GM12878 (cell line): ENCODE measurements at regions not wholly inside any gene's neighbourhood (a gene's known extent, or its start where the extent isn't known, plus 50 kb on each side); places are given as distances from the start of the nearest gene placed in this dataset.

Source experiments
- ATAC-seq: fragments of 200-7000 bp; cut with Tn5 transposase; 3 replicates; pipeline ENCODE4 v1.9.1; 2020; ENCODE audit warnings: mild to moderate bottlenecking, moderate library complexity
- BruUV-seq: library from RNA; stranded (reverse); fragments of 400-500 nt; replicated peaks from 2 replicates; lab custom pipeline; 2021; lab: Mats Ljungman, UMichigan
- CTCF ChIA-PET: fragments of 300-600 bp; sonication (Branson Sonifier 250); formaldehyde crosslinking; extraction: SDS; loops from one replicate; lab custom pipeline; 2021; ENCODE audit warnings: inconsistent platforms; lab: Yijun Ruan, JAX
- POLR2A ChIA-PET: fragments of 350-600 bp; formaldehyde crosslinking; extraction: SDS; loops from one replicate; lab custom pipeline; 2021; ENCODE audit warnings: inconsistent platforms; lab: Charles Lee
- RAD21 ChIA-PET: fragments of 300-600 bp; sonication (Branson Sonifier 250); formaldehyde crosslinking; loops from one replicate; lab custom pipeline; 2023; ENCODE audit warnings: antibody characterized with exemption; ENCODE audit not compliant: unreplicated experiment; lab: Charles Lee
- SMC1A ChIA-PET: fragments of 300-600 bp; sonication (Branson Sonifier 250); formaldehyde crosslinking; loops from one replicate; lab custom pipeline; 2023; ENCODE audit not compliant: unreplicated experiment, uncharacterized antibody; lab: Charles Lee
- DNase-seq: peaks from one replicate; pipeline ENCODE4 v3.0.0-alpha.2; 2011; ENCODE audit warnings: low read depth, low spot score
- FAIRE-seq: peaks from 3 replicates; lab custom pipeline; 2011; peaks lifted over from hg19 to GRCh38; lab: Jason Lieb, UNC
- H2AFZ ChIP-seq: 2 replicates; pipeline ENCODE4 v1.6.0; 2011; ENCODE audit warnings: low read depth, low read length, control low read depth; ENCODE audit not compliant: control insufficient read depth
- H3K27ac ChIP-seq: 2 replicates; pipeline ENCODE4 v1.5.1; 2011; ENCODE audit warnings: control low read depth; ENCODE audit not compliant: control insufficient read depth, insufficient read depth
- H3K27me3 ChIP-seq, 2 experiments: replicated peaks in 1 of 2; 2 replicates each; pipeline versions ENCODE4 v1.6.0 to v1.6.1; 2011; ENCODE audit warnings: low read length in 1 of 2; ENCODE audit not compliant: control insufficient read depth in 2 of 2, insufficient read depth in 2 of 2
- H3K36me3 ChIP-seq, 2 experiments: 2 replicates each; pipeline ENCODE4 v1.5.1; 2011; ENCODE audit warnings: low read length in 1 of 2; ENCODE audit not compliant: control insufficient read depth in 2 of 2, insufficient read depth in 2 of 2
- H3K4me1 ChIP-seq: 2 replicates; pipeline ENCODE4 v1.6.1; 2011; ENCODE audit warnings: mild to moderate bottlenecking, low read length, moderate library complexity, mixed read lengths; ENCODE audit not compliant: control insufficient read depth, insufficient read depth
- H3K4me2 ChIP-seq: 2 replicates; pipeline ENCODE4 v1.6.0; 2011; ENCODE audit warnings: control low read depth; ENCODE audit not compliant: control insufficient read depth, insufficient read depth
- H3K4me3 ChIP-seq: fragments of 200-600 bp; sonication (generic); 2 replicates; pipeline ENCODE4 v1.5.1; 2016
- H3K79me2 ChIP-seq: 2 replicates; pipeline ENCODE4 v1.6.0; 2011; ENCODE audit warnings: low read length; ENCODE audit not compliant: control insufficient read depth, insufficient read depth
- H3K9ac ChIP-seq: 2 replicates; pipeline ENCODE4 v1.8.0; 2011; ENCODE audit warnings: low read length, control low read depth, mixed read lengths; ENCODE audit not compliant: control insufficient read depth, insufficient read depth
- H3K9me3 ChIP-seq: replicated peaks from 3 replicates; pipeline ENCODE4 v1.5.1; 2011; ENCODE audit warnings: mild to moderate bottlenecking, low read length; ENCODE audit not compliant: control insufficient read depth, insufficient read depth
- H4K20me1 ChIP-seq: 2 replicates; pipeline ENCODE4 v1.6.0; 2011; ENCODE audit not compliant: control insufficient read depth, insufficient read depth
- CBX5 ChIP-seq: sonication (generic); IDR thresholded peaks from 2 replicates; pipeline ENCODE4 v1.6.1; 2016; ENCODE audit warnings: low read depth, moderate library complexity, mild to moderate bottlenecking, inconsistent platforms
- IRF4 ChIP-seq: IDR thresholded peaks from 2 replicates; pipeline ENCODE4 v1.6.1; 2011; ENCODE audit warnings: low read depth, low read length
- MTA2 ChIP-seq: fragments of 450-650 bp; IDR thresholded peaks from 2 replicates; pipeline ENCODE4 v1.6.1; 2016; ENCODE audit warnings: low read depth, mild to moderate bottlenecking, moderate library complexity
- NFYA ChIP-seq: IDR thresholded peaks from 2 replicates; pipeline ENCODE4 v1.6.1; 2011; ENCODE audit warnings: low read depth, mild to moderate bottlenecking, low read length, improper control_type of control experiment, borderline replicate concordance
- POLR2AphosphoS2 ChIP-seq: IDR thresholded peaks from 2 replicates; pipeline ENCODE4 v1.6.1; 2011; ENCODE audit warnings: low read depth, mild to moderate bottlenecking, low read length, improper control_type of control experiment, moderate library complexity
- RAD51 ChIP-seq: fragments of 450-650 bp; IDR thresholded peaks from 2 replicates; pipeline ENCODE4 v1.6.1; 2016; ENCODE audit warnings: moderate library complexity, mild to moderate bottlenecking, inconsistent platforms
- ZNF217 ChIP-seq: fragments of 450-650 bp; IDR thresholded peaks from 2 replicates; pipeline ENCODE4 v1.6.1; 2017; ENCODE audit warnings: antibody characterized with exemption, mild to moderate bottlenecking
- WGBS: methylation state at CpG from one replicate; pipeline ENCODE4 v1.1.6; 2016; ENCODE audit warnings: low lambda C conversion rate; ENCODE audit not compliant: insufficient replicate concordance, insufficient coverage; ENCODE audit errors: missing lambda C conversion rate; 5-methylcytosine and 5-hydroxymethylcytosine counted together
- in situ Hi-C: fragments of 300-500 bp; cut with MboI; formaldehyde crosslinking; loops from 9 replicates; pipeline ENCODE4 v1.14.3; 2018; ENCODE audit warnings: mixed read lengths
- intact Hi-C: fragments of 100-400 bp; cut with micrococcal nuclease; formaldehyde crosslinking; loops from one replicate; pipeline ENCODE4 v1.14.2; 2022; ENCODE audit not compliant: unreplicated experiment
- TF ChIP-seq, protein P1 (sequence below): fragments of 450-650 bp; IDR thresholded peaks from 2 replicates; pipeline ENCODE4 v1.6.1; 2017; ENCODE audit warnings: mild to moderate bottlenecking, moderate library complexity

DNA sequence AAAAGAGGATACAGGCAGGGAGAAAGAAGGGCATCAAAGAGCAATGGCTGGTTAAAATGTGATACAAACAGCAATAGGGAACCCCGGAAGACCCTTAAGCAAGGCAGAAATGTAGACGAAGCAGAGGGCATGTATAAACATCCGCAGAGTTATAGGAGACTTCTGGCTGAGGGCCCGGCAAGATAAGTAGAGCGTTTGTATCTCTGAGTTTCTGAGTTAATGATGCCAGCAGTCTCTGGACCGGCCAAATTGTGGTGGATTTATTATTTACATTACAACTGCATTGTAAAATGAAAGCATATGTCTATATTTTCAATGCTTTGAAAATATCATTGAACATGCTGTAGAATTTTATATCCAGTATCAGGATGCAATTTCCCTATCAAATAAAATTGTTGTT, 148.0 kb upstream of the KCTD1 start (continued):
- TF ChIP-seq, protein P1, sequence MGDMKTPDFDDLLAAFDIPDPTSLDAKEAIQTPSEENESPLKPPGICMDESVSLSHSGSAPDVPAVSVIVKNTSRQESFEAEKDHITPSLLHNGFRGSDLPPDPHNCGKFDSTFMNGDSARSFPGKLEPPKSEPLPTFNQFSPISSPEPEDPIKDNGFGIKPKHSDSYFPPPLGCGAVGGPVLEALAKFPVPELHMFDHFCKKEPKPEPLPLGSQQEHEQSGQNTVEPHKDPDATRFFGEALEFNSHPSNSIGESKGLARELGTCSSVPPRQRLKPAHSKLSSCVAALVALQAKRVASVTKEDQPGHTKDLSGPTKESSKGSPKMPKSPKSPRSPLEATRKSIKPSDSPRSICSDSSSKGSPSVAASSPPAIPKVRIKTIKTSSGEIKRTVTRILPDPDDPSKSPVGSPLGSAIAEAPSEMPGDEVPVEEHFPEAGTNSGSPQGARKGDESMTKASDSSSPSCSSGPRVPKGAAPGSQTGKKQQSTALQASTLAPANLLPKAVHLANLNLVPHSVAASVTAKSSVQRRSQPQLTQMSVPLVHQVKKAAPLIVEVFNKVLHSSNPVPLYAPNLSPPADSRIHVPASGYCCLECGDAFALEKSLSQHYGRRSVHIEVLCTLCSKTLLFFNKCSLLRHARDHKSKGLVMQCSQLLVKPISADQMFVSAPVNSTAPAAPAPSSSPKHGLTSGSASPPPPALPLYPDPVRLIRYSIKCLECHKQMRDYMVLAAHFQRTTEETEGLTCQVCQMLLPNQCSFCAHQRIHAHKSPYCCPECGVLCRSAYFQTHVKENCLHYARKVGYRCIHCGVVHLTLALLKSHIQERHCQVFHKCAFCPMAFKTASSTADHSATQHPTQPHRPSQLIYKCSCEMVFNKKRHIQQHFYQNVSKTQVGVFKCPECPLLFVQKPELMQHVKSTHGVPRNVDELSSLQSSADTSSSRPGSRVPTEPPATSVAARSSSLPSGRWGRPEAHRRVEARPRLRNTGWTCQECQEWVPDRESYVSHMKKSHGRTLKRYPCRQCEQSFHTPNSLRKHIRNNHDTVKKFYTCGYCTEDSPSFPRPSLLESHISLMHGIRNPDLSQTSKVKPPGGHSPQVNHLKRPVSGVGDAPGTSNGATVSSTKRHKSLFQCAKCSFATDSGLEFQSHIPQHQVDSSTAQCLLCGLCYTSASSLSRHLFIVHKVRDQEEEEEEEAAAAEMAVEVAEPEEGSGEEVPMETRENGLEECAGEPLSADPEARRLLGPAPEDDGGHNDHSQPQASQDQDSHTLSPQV: no peak
- no peak for TF ChIP-seq CBX5
- no peak for TF ChIP-seq RAD51
- no peak for TF ChIP-seq NFYA
- no peak for TF ChIP-seq IRF4

DNA sequence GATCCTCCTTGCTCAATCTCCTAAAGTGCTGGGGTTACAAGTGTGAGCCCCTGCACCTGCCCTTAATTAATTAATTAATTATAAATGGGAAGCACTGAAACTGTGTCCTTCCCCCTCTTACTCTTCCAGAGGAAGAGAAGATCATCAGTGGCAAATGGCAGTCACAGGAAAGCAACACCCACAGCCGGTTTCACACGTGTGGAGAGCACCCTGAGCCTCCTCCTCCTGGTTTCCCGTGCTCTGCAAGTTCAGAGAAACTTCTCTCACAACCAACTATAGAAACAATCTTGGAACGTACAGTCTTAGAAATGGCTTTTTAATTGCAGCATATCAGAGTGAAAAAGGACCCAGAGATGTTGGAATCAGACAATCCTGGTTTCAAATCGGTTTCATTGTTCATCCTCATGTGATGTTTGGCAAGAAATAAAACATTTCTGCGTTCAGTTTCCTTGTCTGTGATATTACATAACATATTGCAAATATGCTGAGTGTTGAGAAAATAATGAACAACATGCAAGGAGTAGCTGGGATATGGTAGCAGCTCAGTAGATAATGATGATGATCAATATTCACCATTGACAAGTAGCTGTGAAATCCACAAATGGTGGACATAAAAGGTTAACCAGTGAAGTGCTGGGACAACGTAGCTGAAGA, 141.0 kb upstream of the KCTD1 start:
- Histone ChIP-seq H4K20me1 (no peaks in the 10 kb centered on the region), H3K79me2 (no peaks in the 10 kb centered on the region), H3K27me3 (peaks cover 0 to 3% of the 10 kb centered on the region in 2 experiments; a peak in 1 of 4 replicates), H3K4me3 (no peak overlapping the region), H3K9me3 (no peaks in the 10 kb centered on the region; the same call in 1 of the 3 replicates), H3K36me3 (no peaks in the 10 kb centered on the region), H3K9ac (no peak overlapping the region), H3K4me1 (no peaks in the 10 kb centered on the region), H3K4me2 (no peak overlapping the region), H2AFZ (no peak overlapping the region), H3K27ac (no peak overlapping the region)
- DNase-seq (no peak), FAIRE-seq (no peak), ATAC-seq (no peak)
- intact Hi-C loops (no loop called here), in situ Hi-C loops (no loop called here)
- 8% methylated on average over 7 of the region's 7 CpGs for WGBS
- TF ChIP-seq POLR2AphosphoS2 (no peak), MTA2 (no peak), ZNF217 (no peak)
- ChIA-PET CTCF (no interaction called here), RAD21 (no interaction called here), SMC1A (interaction anchor here (0.5 kb wide), 1 partner anchor 318 kb away, joined by 3 read pairs; no protein-coding TSS in a partner anchor), POLR2A (no interaction called here)
- no TSS peak for BruUV-seq
